ENCODE measurements at regions not wholly inside any gene's neighbourhood (a gene's known extent, or its start where the extent isn't known, plus 50 kb on each side); places are given as distances from the start of the nearest gene placed in this dataset.

GRCh38 chr7:41878309-41879295 is 175.7 kb upstream of the INHBA start:
- no peak for DNase-seq
- Histone ChIP-seq H3K4me3 (no peak overlapping the region), H3K27me3 (no peaks in the 10 kb centered on the region), H3K4me1 (no peaks in the 10 kb centered on the region), H3K9me3 (no peaks in the 10 kb centered on the region), H3K36me3 (no peaks in the 10 kb centered on the region), H3K27ac (no peak overlapping the region), H3K9ac (ENCODE audit: low read depth in 2 of 2, low read length in 2 of 2) (no peak overlapping the region)
- intact Hi-C loops (cut with DNase I) = no loop called here
- TF ChIP-seq, protein P1, sequence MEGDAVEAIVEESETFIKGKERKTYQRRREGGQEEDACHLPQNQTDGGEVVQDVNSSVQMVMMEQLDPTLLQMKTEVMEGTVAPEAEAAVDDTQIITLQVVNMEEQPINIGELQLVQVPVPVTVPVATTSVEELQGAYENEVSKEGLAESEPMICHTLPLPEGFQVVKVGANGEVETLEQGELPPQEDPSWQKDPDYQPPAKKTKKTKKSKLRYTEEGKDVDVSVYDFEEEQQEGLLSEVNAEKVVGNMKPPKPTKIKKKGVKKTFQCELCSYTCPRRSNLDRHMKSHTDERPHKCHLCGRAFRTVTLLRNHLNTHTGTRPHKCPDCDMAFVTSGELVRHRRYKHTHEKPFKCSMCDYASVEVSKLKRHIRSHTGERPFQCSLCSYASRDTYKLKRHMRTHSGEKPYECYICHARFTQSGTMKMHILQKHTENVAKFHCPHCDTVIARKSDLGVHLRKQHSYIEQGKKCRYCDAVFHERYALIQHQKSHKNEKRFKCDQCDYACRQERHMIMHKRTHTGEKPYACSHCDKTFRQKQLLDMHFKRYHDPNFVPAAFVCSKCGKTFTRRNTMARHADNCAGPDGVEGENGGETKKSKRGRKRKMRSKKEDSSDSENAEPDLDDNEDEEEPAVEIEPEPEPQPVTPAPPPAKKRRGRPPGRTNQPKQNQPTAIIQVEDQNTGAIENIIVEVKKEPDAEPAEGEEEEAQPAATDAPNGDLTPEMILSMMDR (IDR thresholded peaks at IDR 0.05) = no peak

GRCh38 chr7:41877118-41877517 is 174.2 kb upstream of the INHBA start:
- Histone ChIP-seq H3K4me3 (no peak overlapping the region), H3K4me1 (no peaks in the 10 kb centered on the region), H3K9me3 (no peaks in the 10 kb centered on the region), H3K36me3 (no peaks in the 10 kb centered on the region), H3K27me3 (no peaks in the 10 kb centered on the region), H3K27ac (no peak overlapping the region), H3K9ac (ENCODE audit: low read depth in 2 of 2, low read length in 2 of 2) (no peak overlapping the region)
- TF ChIP-seq, protein P1 (IDR thresholded peaks at IDR 0.05) = no peak
- no peak for DNase-seq
- intact Hi-C loops (cut with DNase I) = no loop called here

GRCh38 chr7:41875513-41875912 is 172.6 kb upstream of the INHBA start:
- Histone ChIP-seq H3K4me3 (no peak overlapping the region), H3K4me1 (no peaks in the 10 kb centered on the region), H3K36me3 (no peaks in the 10 kb centered on the region), H3K27ac (no peak overlapping the region), H3K27me3 (no peaks in the 10 kb centered on the region), H3K9me3 (no peaks in the 10 kb centered on the region), H3K9ac (ENCODE audit: low read depth in 2 of 2, low read length in 2 of 2) (no peak overlapping the region)
- intact Hi-C loops (cut with DNase I) = no loop called here
- no peak for DNase-seq
- TF ChIP-seq, protein P1 (IDR thresholded peaks at IDR 0.05) = no peak

GRCh38 chr7:41874201-41874785 is 171.4 kb upstream of the INHBA start:
- DNase-seq = no peak
- H3K27ac ChIP-seq = no peak overlapping the region
- no peak overlapping the region for H3K4me3 ChIP-seq
- no peaks in the 10 kb centered on the region for H3K4me1 ChIP-seq
- no peaks in the 10 kb centered on the region for H3K27me3 ChIP-seq
- TF ChIP-seq, protein P1 (IDR thresholded peaks at IDR 0.05) = no peak
- H3K36me3 ChIP-seq = no peaks in the 10 kb centered on the region
- no peaks in the 10 kb centered on the region for H3K9me3 ChIP-seq
- intact Hi-C loops (cut with DNase I) = no loop called here
- H3K9ac ChIP-seq (ENCODE audit: low read depth in 2 of 2, low read length in 2 of 2) = no peak overlapping the region

GRCh38 chr7:41873741-41874140 is 170.9 kb upstream of the INHBA start:
- TF ChIP-seq, protein P1 (IDR thresholded peaks at IDR 0.05) = no peak
- Histone ChIP-seq H3K27ac (no peak overlapping the region), H3K27me3 (no peaks in the 10 kb centered on the region), H3K4me3 (no peak overlapping the region), H3K36me3 (no peaks in the 10 kb centered on the region), H3K9me3 (no peaks in the 10 kb centered on the region), H3K9ac (ENCODE audit: low read depth in 2 of 2, low read length in 2 of 2) (no peak overlapping the region), H3K4me1 (no peaks in the 10 kb centered on the region)
- intact Hi-C loops (cut with DNase I) = no loop called here
- no peak for DNase-seq
